Ovary (tissue), 7 donors: ENCODE measurements at regions not wholly inside any gene's neighbourhood (a gene's known extent, or its start where the extent isn't known, plus 50 kb on each side); places are given as distances from the start of the nearest gene placed in this dataset.

ENCODE experiments used
- DNase-seq, 5 donors: peaks; one replicate each; pipeline ENCODE4 v3.0.0-alpha.2; 2019 to 2020
- H3K27ac ChIP-seq, 2 donors: fragments of 200-600 bp; one replicate each; pipeline versions ENCODE4 v1.5.1 to v1.8.0; 2019 to 2022
- H3K27me3 ChIP-seq: fragments of 200-600 bp; one replicate; pipeline ENCODE4 v1.8.0; 2022
- H3K36me3 ChIP-seq: fragments of 200-600 bp; sonication (generic); one replicate; pipeline ENCODE4 v1.5.1; 2019
- H3K4me1 ChIP-seq: one replicate; pipeline ENCODE4 v1.8.1; 2013; ENCODE audit warnings: mild to moderate bottlenecking, moderate library complexity; ENCODE audit not compliant: insufficient read depth
- H3K4me3 ChIP-seq: fragments of 200-600 bp; sonication (generic); one replicate; pipeline ENCODE4 v1.5.1; 2017
- H3K9me3 ChIP-seq, 2 donors: fragments of 200-600 bp in 1 of 2; sonication (generic) in 1 of 2; one replicate each; pipeline versions ENCODE4 v1.5.1 to v1.8.1; 2013 to 2019; ENCODE audit warnings: mild to moderate bottlenecking in 1 of 2, moderate library complexity in 1 of 2
- EP300 ChIP-seq: sonication (generic); formaldehyde crosslinking; IDR thresholded peaks from one replicate; pipeline ENCODE4 v1.6.1; 2017; ENCODE audit warnings: antibody characterized with exemption
- POLR2A ChIP-seq: fragments of 450-650 bp; IDR thresholded peaks from one replicate; pipeline ENCODE4 v1.6.1; 2017; ENCODE audit warnings: antibody characterized with exemption, mild to moderate bottlenecking, moderate library complexity
- WGBS, 3 donors: extraction: QIAGEN DNeasy Blood & Tissue Kit in 1 of 3; methylation state at CpG; one replicate each; pipeline versions ENCODE4 v1.1.5 to v1.1.7; 2013 to 2017; 5-methylcytosine and 5-hydroxymethylcytosine counted together
- intact Hi-C, 4 donors: fragments of 100-400 bp; cut with DNase I; formaldehyde crosslinking; loops; one replicate each; pipeline versions ENCODE4 v1.11.0 to v1.15.1; 2022 to 2023
- TF ChIP-seq, protein P1 (sequence below), 3 donors: fragments of 450-650 bp in 2 of 3; fragments of 200-600 bp in 1 of 3; IDR thresholded peaks; one replicate each; pipeline versions ENCODE4 v1.5.1 to v1.8.0; 2016 to 2022; ENCODE audit warnings: antibody characterized with exemption in 3 of 3, mild to moderate bottlenecking in 1 of 3
- donor health status: DM: no; HTN: no; CAD: no; lungs with moderate emphysema.
- donor health status: DM: no; HTN: no; CAD: no.
- donor health status: Bipolar disorder and iron deficiency.
- donor health status: DM: no; HTN: no; CAD: no.
- donor health status: DM: yes; HTN: yes; CAD: no.

DNA sequence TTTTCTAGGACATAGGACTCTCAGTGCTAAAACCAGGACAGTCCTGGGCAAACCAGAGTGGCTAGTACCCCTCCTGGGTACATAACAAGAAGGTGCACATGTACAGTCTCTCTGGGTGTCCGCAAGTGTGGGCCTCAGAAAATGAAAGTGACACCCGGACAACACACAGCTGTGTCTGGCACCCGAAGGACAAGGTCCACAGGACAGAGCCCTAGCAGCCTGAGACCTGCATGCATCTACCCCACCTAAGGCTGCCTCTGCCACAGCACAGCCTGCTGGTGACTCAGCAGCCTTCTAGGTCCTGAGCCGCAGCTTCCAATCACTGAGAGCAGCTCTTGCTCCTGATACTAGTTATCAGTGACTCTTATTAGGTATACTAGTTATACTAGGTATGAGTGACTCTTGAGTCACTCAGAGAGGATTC, 784.1 kb upstream of the TBX3 start:
- H3K4me3 ChIP-seq, result no peak overlapping the region
- no peak for DNase-seq
- H3K4me1 ChIP-seq, result no peaks in the 10 kb centered on the region
- H3K27ac ChIP-seq, result no peak overlapping the region
- H3K27me3 ChIP-seq, result no peaks in the 10 kb centered on the region
- intact Hi-C loops, result no loop called here
- no peaks in the 10 kb centered on the region for H3K36me3 ChIP-seq
- 67 to 88% (median 84%) methylated on average over 4 of the region's 4 CpGs for WGBS, 3 donors
- no peaks in the 10 kb centered on the region for H3K9me3 ChIP-seq
- TF ChIP-seq, protein P1, sequence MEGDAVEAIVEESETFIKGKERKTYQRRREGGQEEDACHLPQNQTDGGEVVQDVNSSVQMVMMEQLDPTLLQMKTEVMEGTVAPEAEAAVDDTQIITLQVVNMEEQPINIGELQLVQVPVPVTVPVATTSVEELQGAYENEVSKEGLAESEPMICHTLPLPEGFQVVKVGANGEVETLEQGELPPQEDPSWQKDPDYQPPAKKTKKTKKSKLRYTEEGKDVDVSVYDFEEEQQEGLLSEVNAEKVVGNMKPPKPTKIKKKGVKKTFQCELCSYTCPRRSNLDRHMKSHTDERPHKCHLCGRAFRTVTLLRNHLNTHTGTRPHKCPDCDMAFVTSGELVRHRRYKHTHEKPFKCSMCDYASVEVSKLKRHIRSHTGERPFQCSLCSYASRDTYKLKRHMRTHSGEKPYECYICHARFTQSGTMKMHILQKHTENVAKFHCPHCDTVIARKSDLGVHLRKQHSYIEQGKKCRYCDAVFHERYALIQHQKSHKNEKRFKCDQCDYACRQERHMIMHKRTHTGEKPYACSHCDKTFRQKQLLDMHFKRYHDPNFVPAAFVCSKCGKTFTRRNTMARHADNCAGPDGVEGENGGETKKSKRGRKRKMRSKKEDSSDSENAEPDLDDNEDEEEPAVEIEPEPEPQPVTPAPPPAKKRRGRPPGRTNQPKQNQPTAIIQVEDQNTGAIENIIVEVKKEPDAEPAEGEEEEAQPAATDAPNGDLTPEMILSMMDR (IDR thresholded peaks at IDR 0.05), result no peak

DNA sequence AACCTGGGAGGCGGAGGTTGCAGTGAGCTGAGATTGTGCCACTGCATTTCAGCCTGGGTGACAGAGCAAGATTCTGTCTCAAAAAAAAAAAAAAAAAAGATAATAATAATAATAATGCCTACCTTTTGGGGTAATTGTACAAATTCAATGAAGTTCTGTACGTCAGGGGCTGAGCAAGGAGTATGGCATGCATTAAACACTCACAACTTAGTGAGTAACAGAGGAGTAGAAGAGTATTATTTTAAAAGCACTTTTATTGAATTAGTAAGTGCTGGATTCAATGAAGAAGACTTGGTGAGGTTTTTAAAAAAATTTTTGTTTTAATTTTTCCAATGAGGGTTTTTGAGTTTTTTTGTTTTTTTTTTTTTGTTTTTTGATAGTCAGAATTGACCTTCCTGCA, 783.6 kb upstream of the TBX3 start:
- no peak overlapping the region for H3K4me3 ChIP-seq
- TF ChIP-seq POLR2A (no peak), EP300 (no peak)
- TF ChIP-seq, protein P1 (IDR thresholded peaks at IDR 0.05), result no peak
- no peaks in the 10 kb centered on the region for H3K9me3 ChIP-seq
- DNase-seq, result no peak
- intact Hi-C loops, result no loop called here
- H3K36me3 ChIP-seq, result no peaks in the 10 kb centered on the region
- H3K27me3 ChIP-seq, result no peaks in the 10 kb centered on the region
- WGBS, 3 donors, result 90 to 98% (median 91%) methylated on average over 2 of the region's 2 CpGs
- H3K27ac ChIP-seq, result no peak overlapping the region
- no peaks in the 10 kb centered on the region for H3K4me1 ChIP-seq

DNA sequence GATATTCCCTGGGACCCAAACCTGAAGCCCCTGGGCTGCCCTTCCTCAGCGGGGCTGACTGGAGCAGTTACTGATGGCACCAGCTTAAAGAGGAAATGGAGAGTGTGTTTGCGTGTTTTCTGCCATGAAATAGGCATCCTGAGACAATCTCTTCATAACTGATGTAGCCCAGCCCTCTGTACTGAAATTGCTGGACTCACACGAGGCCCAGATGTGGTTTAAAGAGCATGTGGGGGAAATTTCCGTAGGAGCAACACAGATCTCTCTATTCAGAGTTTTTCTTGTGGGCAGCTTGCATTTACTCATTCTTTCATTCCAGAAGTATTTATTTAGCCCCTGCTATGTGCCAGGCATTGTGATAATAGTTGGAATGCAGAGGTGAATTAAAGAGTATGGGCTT, 782.1 kb upstream of the TBX3 start:
- TF ChIP-seq, protein P1 (IDR thresholded peaks at IDR 0.05), result no peak
- TF ChIP-seq POLR2A, result no peak
- no peak for TF ChIP-seq EP300
- Histone ChIP-seq H3K9me3 (no peaks in the 10 kb centered on the region), H3K4me3 (no peak overlapping the region), H3K4me1 (no peaks in the 10 kb centered on the region), H3K36me3 (no peaks in the 10 kb centered on the region), H3K27me3 (no peaks in the 10 kb centered on the region), H3K27ac (no peak overlapping the region)
- intact Hi-C loops, result no loop called here
- DNase-seq, result no peak
- WGBS, 3 donors, result 46 to 57% (median 47%) methylated on average over 4 of the region's 4 CpGs

DNA sequence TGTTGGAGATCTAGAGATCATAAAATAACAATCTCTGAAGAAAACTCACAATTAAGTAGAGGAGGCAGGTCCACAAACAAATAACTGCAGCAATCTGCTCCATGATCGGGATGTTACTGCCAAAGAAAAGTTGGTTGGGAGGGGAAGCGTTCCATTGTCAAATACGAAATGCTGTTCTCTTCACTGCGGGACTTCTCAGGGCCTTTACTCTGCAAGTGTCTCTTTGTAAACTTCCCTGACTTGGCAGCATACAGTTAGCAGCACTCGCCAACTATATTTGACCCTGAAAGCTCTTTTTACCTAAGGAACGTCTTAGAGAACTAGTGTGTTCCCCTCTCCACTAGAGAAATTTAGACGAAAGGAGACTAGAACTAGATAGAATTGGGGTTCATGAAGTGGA, 780.7 kb upstream of the TBX3 start:
- Histone ChIP-seq H3K27me3 (no peaks in the 10 kb centered on the region), H3K36me3 (no peaks in the 10 kb centered on the region), H3K4me3 (no peak overlapping the region), H3K27ac (no peak overlapping the region), H3K4me1 (no peaks in the 10 kb centered on the region), H3K9me3 (no peaks in the 10 kb centered on the region)
- DNase-seq, result no peak
- TF ChIP-seq, protein P1 (IDR thresholded peaks at IDR 0.05), result no peak
- TF ChIP-seq EP300 (no peak), POLR2A (no peak)
- intact Hi-C loops, result no loop called here
- whole genome bisulfite sequencing, 3 donors, result 72 to 85% (median 78%) methylated on average over 7 of the region's 7 CpGs

DNA sequence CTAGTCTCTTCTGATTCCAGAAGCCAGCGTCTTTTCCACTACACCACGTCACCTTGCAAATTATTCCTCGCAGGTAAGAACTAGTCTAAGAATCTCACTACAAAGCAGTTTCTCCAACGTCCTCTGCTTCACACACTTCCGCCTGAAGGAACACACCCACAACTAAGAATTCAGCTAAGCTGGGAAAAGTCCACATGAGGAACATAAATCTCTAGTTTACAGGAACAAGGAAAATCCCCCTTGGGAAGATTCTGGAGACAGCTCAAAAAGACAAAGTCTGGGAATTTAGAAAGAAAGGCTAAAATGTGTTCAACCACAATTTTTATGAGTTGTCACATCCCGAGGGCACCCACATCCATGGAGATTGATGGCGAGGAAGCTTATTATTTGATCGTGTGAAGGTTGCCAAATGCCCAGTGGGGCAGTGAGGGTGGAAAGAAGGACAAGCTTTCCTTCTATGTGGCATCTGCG, 780.2 kb upstream of the TBX3 start:
- intact Hi-C loops, result no loop called here
- H3K4me1 ChIP-seq, result no peaks in the 10 kb centered on the region
- no peaks in the 10 kb centered on the region for H3K9me3 ChIP-seq
- no peaks in the 10 kb centered on the region for H3K27me3 ChIP-seq
- DNase-seq, result no peak
- no peak overlapping the region for H3K27ac ChIP-seq
- TF ChIP-seq, protein P1 (IDR thresholded peaks at IDR 0.05), result no peak
- 69 to 78% (median 72%) methylated on average over 9 of the region's 9 CpGs for WGBS, 3 donors
- no peak overlapping the region for H3K4me3 ChIP-seq
- H3K36me3 ChIP-seq, result no peaks in the 10 kb centered on the region
